NT2/D1 (cell line): ENCODE measurements at regions not wholly inside any gene's neighbourhood (a gene's known extent, or its start where the extent isn't known, plus 50 kb on each side); places are given as distances from the start of the nearest gene placed in this dataset.

Experiments
- YY1 ChIP-seq: IDR thresholded peaks from 2 replicates; pipeline ENCODE4 v1.6.1; 2011; ENCODE audit not compliant: insufficient read length, insufficient read depth
- ZNF274 ChIP-seq: IDR thresholded peaks from 2 replicates; pipeline ENCODE4 v1.6.1; 2011; ENCODE audit warnings: mild to moderate bottlenecking, low read depth, low read length

- TF ChIP-seq YY1 (no peak), ZNF274 (no peak)
Observed at GRCh38 chr3:166005126-166005525, 167.9 kb upstream of the BCHE start.
